ENCODE measurements at regions not wholly inside any gene's neighbourhood (a gene's known extent, or its start where the extent isn't known, plus 50 kb on each side); places are given as distances from the start of the nearest gene placed in this dataset.

- no peak for TF ChIP-seq CTCF (IDR thresholded peaks at IDR 0.05)
- TF ChIP-seq EP300 (IDR thresholded peaks at IDR 0.05): no peak
- TF ChIP-seq POLR2A (IDR thresholded peaks at IDR 0.05): no peak
Measured at GRCh38 chr4:173801361-173801760, 271.3 kb upstream of the HAND2 start.
